HG02759 (cell line): ENCODE measurements at regions not wholly inside any gene's neighbourhood (a gene's known extent, or its start where the extent isn't known, plus 50 kb on each side); places are given as distances from the start of the nearest gene placed in this dataset.

Experiments used
- ATAC-seq: cut with Tn5 transposase; IDR thresholded peaks from one replicate; pipeline ENCODE4 v1.9.1; 2021; ENCODE audit warnings: mild to moderate bottlenecking, moderate library complexity; ENCODE audit not compliant: unreplicated experiment

- ATAC-seq: no peak
Measured at GRCh38 chr13:31441800-31442510, 242.2 kb downstream of the B3GLCT start.

GRCh38 chr13:31442571-31442970 lies 242.8 kb downstream of the B3GLCT start:
- ATAC-seq: no peak

- ATAC-seq: no peak
Measured at GRCh38 chr13:31444266-31444856, 244.6 kb downstream of the B3GLCT start.

GRCh38 chr13:31452525-31452924 lies 252.8 kb downstream of the B3GLCT start:
- no peak for ATAC-seq

- ATAC-seq: no peak
Measured at GRCh38 chr13:31455581-31455980, 255.8 kb downstream of the B3GLCT start.

- ATAC-seq: no peak
Measured at GRCh38 chr13:31456056-31456455, 256.3 kb downstream of the B3GLCT start.

GRCh38 chr13:31460061-31460460 lies 260.3 kb downstream of the B3GLCT start:
- ATAC-seq: no peak

- no peak for ATAC-seq
Measured at GRCh38 chr13:31461923-31462322, 262.1 kb downstream of the B3GLCT start.

- no peak for ATAC-seq
Measured at GRCh38 chr13:31462766-31463165, 263.0 kb downstream of the B3GLCT start.

GRCh38 chr13:31468114-31468902 lies 268.5 kb downstream of the B3GLCT start:
- no peak for ATAC-seq

- no peak for ATAC-seq
Measured at GRCh38 chr13:31469377-31469776, 269.6 kb downstream of the B3GLCT start.

GRCh38 chr13:31476266-31476665 lies 263.1 kb upstream of the RXFP2 start:
- ATAC-seq: no peak

- no peak for ATAC-seq
Measured at GRCh38 chr13:31476753-31477152, 262.6 kb upstream of the RXFP2 start.

- no peak for ATAC-seq
Measured at GRCh38 chr13:31477961-31478360, 261.4 kb upstream of the RXFP2 start.

GRCh38 chr13:31485183-31485582 lies 254.1 kb upstream of the RXFP2 start:
- ATAC-seq: no peak

- no peak for ATAC-seq
Measured at GRCh38 chr13:31485651-31486051, 253.7 kb upstream of the RXFP2 start.

GRCh38 chr13:31495336-31495735 lies 244.0 kb upstream of the RXFP2 start:
- ATAC-seq: no peak

GRCh38 chr13:31499274-31499673 lies 240.1 kb upstream of the RXFP2 start:
- no peak for ATAC-seq

GRCh38 chr13:31503626-31504025 lies 235.7 kb upstream of the RXFP2 start:
- ATAC-seq: no peak

- no peak for ATAC-seq
Measured at GRCh38 chr13:31504918-31505317, 234.4 kb upstream of the RXFP2 start.

GRCh38 chr13:31512331-31512730 lies 227.0 kb upstream of the RXFP2 start:
- no peak for ATAC-seq

- no peak for ATAC-seq
Measured at GRCh38 chr13:31514932-31515331, 224.4 kb upstream of the RXFP2 start.
